ENCODE measurements at regions not wholly inside any gene's neighbourhood (a gene's known extent, or its start where the extent isn't known, plus 50 kb on each side); places are given as distances from the start of the nearest gene placed in this dataset.

- no peak for TF ChIP-seq CTCF (IDR thresholded peaks at IDR 0.05)
- TF ChIP-seq POLR2AphosphoS5 (IDR thresholded peaks at IDR 0.05), result no peak
These were observed 100.5 kb upstream of the SEC61G start for GRCh38 chr7:54859545-54859944.
